Psoas muscle (tissue), 7 donors: ENCODE measurements at regions not wholly inside any gene's neighbourhood (a gene's known extent, or its start where the extent isn't known, plus 50 kb on each side); places are given as distances from the start of the nearest gene placed in this dataset.

Experiments
- ATAC-seq, 4 donors: fragments of 200-7000 bp; cut with Tn5 transposase; one replicate each; pipeline ENCODE4 v1.9.1; 2020; ENCODE audit warnings: moderate library complexity in 3 of 4, mild to moderate bottlenecking in 2 of 4
- DNase-seq, 2 donors: peaks; one replicate each; pipeline ENCODE4 v3.0.0-alpha.2; 2020
- H3K27ac ChIP-seq: fragments of 200-600 bp; one replicate; pipeline ENCODE4 v1.8.0; 2022
- H3K27me3 ChIP-seq, 3 donors: fragments of 200-600 bp in 1 of 3; one replicate each; pipeline versions ENCODE4 v1.6.1 to v1.8.0; 2013 to 2022; ENCODE audit warnings: low read length in 2 of 3, mild to moderate bottlenecking in 2 of 3, moderate library complexity in 1 of 3; ENCODE audit not compliant: insufficient read depth in 3 of 3
- H3K36me3 ChIP-seq, 2 donors: fragments of 200-600 bp in 1 of 2; one replicate each; pipeline versions ENCODE4 v1.6.1 to v1.8.0; 2013 to 2022; ENCODE audit warnings: low read depth in 1 of 2, mild to moderate bottlenecking in 1 of 2, moderate library complexity in 1 of 2; ENCODE audit not compliant: insufficient read depth in 1 of 2
- H3K4me1 ChIP-seq: fragments of 200-600 bp; one replicate; pipeline ENCODE4 v1.8.0; 2022
- H3K4me3 ChIP-seq: fragments of 200-600 bp; one replicate; pipeline ENCODE4 v1.8.0; 2022; ENCODE audit warnings: mild to moderate bottlenecking
- H3K9me3 ChIP-seq: fragments of 200-600 bp; one replicate; pipeline ENCODE4 v1.8.0; 2022
- CTCF ChIP-seq: fragments of 200-600 bp; IDR thresholded peaks from one replicate; pipeline ENCODE4 v1.8.0; 2022; ENCODE audit warnings: antibody characterized with exemption
- WGBS, 3 donors: extraction: QIAGEN DNeasy Blood & Tissue Kit; methylation state at CpG; one replicate each; pipeline versions ENCODE4 v1.1.6 to v1.1.7; 2013; 5-methylcytosine and 5-hydroxymethylcytosine counted together
- intact Hi-C, 2 donors: fragments of 100-400 bp; cut with DNase I; formaldehyde crosslinking; loops; one replicate each; pipeline versions ENCODE4 v1.11.0 to v1.14.2; 2022
- donor health status: healthy with polysubstance abuse.
- donor health status: DM: no; HTN: no; CAD: no; lungs with moderate emphysema.
- donor health status: Bipolar disorder and iron deficiency.
- donor health status: healthy.
- donor health status: DM: yes; HTN: yes; CAD: no.
- donor health status: DM: no; HTN: no; CAD: no.
- donor health status: DM: yes; HTN: yes; CAD: no.

- ATAC-seq (no peak), DNase-seq (no peak)
- no peak for TF ChIP-seq CTCF
- WGBS, 3 donors = 77 to 86% (median 81%) methylated on average over 8 of the region's 8 CpGs
- Histone ChIP-seq H3K36me3 (no peaks in the 10 kb centered on the region), H3K27me3 (no peaks in the 10 kb centered on the region), H3K9me3 (no peaks in the 10 kb centered on the region), H3K27ac (no peak overlapping the region), H3K4me3 (no peak overlapping the region), H3K4me1 (no peaks in the 10 kb centered on the region)
- intact Hi-C loops = no loop called here
Observed at GRCh38 chr2:16127958-16128357, 187.6 kb downstream of the MYCN start.

GRCh38 chr2:16127276-16127940, 187.1 kb downstream of the MYCN start:
- Histone ChIP-seq H3K27ac (no peak overlapping the region), H3K4me1 (no peaks in the 10 kb centered on the region), H3K36me3 (no peaks in the 10 kb centered on the region), H3K4me3 (no peak overlapping the region), H3K27me3 (no peaks in the 10 kb centered on the region), H3K9me3 (no peaks in the 10 kb centered on the region)
- ATAC-seq (no peak), DNase-seq (no peak)
- WGBS, 3 donors = 91 to 94% (median 93%) methylated on average over 10 of the region's 10 CpGs
- intact Hi-C loops = no loop called here
- TF ChIP-seq CTCF = no peak

- H3K4me3 ChIP-seq = no peak overlapping the region
- intact Hi-C loops = no loop called here
- H3K9me3 ChIP-seq = no peaks in the 10 kb centered on the region
- no peak overlapping the region for H3K27ac ChIP-seq
- 67 to 75% (median 71%) methylated on average over 4 of the region's 4 CpGs for WGBS, 3 donors
- H3K4me1 ChIP-seq = no peaks in the 10 kb centered on the region
- no peak for TF ChIP-seq CTCF
- no peak for ATAC-seq
- no peaks in the 10 kb centered on the region for H3K27me3 ChIP-seq
- no peaks in the 10 kb centered on the region for H3K36me3 ChIP-seq
- DNase-seq = no peak
Observed at GRCh38 chr2:16126517-16127275, 186.3 kb downstream of the MYCN start.

- no peaks in the 10 kb centered on the region for H3K27me3 ChIP-seq
- H3K4me3 ChIP-seq = no peak overlapping the region
- no peaks in the 10 kb centered on the region for H3K4me1 ChIP-seq
- 65 to 76% (median 70%) methylated on average over 17 to 18 of the region's 18 CpGs for WGBS, 3 donors
- no peak overlapping the region for H3K27ac ChIP-seq
- intact Hi-C loops = no loop called here
- ATAC-seq (no peak), DNase-seq (no peak)
- H3K36me3 ChIP-seq = no peaks in the 10 kb centered on the region
- TF ChIP-seq CTCF = no peak
- H3K9me3 ChIP-seq = no peaks in the 10 kb centered on the region
Observed at GRCh38 chr2:16125614-16126516, 185.5 kb downstream of the MYCN start.
